Ishikawa (cell line): ENCODE measurements at regions not wholly inside any gene's neighbourhood (a gene's known extent, or its start where the extent isn't known, plus 50 kb on each side); places are given as distances from the start of the nearest gene placed in this dataset.

Experiments used
- CEBPB ChIP-seq: IDR thresholded peaks from 2 replicates; pipeline ENCODE4 v1.6.1; 2012
- CREB1 ChIP-seq: IDR thresholded peaks from 2 replicates; pipeline ENCODE4 v1.6.1; 2012; ENCODE audit warnings: low read depth
- EGR1 ChIP-seq: IDR thresholded peaks from 2 replicates; pipeline ENCODE4 v1.6.1; 2012
- EP300 ChIP-seq: IDR thresholded peaks from 2 replicates; pipeline ENCODE4 v1.6.1; 2012; ENCODE audit warnings: borderline replicate concordance
- FOXM1 ChIP-seq: IDR thresholded peaks from 2 replicates; pipeline ENCODE4 v1.6.1; 2012; ENCODE audit warnings: low read depth, borderline replicate concordance
- MAX ChIP-seq: IDR thresholded peaks from 2 replicates; pipeline ENCODE4 v1.6.1; 2012
- NFIC ChIP-seq: IDR thresholded peaks from 2 replicates; pipeline ENCODE4 v1.6.1; 2012
- RAD21 ChIP-seq: IDR thresholded peaks from 2 replicates; pipeline ENCODE4 v1.6.1; 2012; ENCODE audit warnings: low read depth
- TAF1 ChIP-seq: IDR thresholded peaks from 2 replicates; pipeline ENCODE4 v1.6.1; 2012; ENCODE audit warnings: low read depth, mild to moderate bottlenecking
- TCF12 ChIP-seq: IDR thresholded peaks from 2 replicates; pipeline ENCODE4 v1.6.1; 2012; ENCODE audit warnings: low read depth
- TEAD4 ChIP-seq: IDR thresholded peaks from 2 replicates; pipeline ENCODE4 v1.6.1; 2012
- YY1 ChIP-seq: IDR thresholded peaks from 2 replicates; pipeline ENCODE4 v1.6.1; 2012; ENCODE audit warnings: low read depth
- ZBTB7A ChIP-seq: IDR thresholded peaks from 2 replicates; pipeline ENCODE4 v1.6.1; 2012; ENCODE audit warnings: low read depth
- TF ChIP-seq, protein P1 (sequence below): IDR thresholded peaks from 2 replicates; pipeline ENCODE4 v1.6.1; 2012; ENCODE audit warnings: low read depth, mild to moderate bottlenecking
- TF ChIP-seq, protein P2 (sequence below): IDR thresholded peaks from 2 replicates; pipeline ENCODE4 v1.6.1; 2012

GRCh38 chr14:41532255-41532654 is 74.4 kb upstream of the LRFN5 start:
- no peak for TF ChIP-seq RAD21
- TF ChIP-seq, protein P1, sequence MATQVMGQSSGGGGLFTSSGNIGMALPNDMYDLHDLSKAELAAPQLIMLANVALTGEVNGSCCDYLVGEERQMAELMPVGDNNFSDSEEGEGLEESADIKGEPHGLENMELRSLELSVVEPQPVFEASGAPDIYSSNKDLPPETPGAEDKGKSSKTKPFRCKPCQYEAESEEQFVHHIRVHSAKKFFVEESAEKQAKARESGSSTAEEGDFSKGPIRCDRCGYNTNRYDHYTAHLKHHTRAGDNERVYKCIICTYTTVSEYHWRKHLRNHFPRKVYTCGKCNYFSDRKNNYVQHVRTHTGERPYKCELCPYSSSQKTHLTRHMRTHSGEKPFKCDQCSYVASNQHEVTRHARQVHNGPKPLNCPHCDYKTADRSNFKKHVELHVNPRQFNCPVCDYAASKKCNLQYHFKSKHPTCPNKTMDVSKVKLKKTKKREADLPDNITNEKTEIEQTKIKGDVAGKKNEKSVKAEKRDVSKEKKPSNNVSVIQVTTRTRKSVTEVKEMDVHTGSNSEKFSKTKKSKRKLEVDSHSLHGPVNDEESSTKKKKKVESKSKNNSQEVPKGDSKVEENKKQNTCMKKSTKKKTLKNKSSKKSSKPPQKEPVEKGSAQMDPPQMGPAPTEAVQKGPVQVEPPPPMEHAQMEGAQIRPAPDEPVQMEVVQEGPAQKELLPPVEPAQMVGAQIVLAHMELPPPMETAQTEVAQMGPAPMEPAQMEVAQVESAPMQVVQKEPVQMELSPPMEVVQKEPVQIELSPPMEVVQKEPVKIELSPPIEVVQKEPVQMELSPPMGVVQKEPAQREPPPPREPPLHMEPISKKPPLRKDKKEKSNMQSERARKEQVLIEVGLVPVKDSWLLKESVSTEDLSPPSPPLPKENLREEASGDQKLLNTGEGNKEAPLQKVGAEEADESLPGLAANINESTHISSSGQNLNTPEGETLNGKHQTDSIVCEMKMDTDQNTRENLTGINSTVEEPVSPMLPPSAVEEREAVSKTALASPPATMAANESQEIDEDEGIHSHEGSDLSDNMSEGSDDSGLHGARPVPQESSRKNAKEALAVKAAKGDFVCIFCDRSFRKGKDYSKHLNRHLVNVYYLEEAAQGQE, result no peak
- no peak for TF ChIP-seq CEBPB
- TF ChIP-seq FOXM1, result no peak
- TF ChIP-seq TCF12, result no peak
- no peak for TF ChIP-seq MAX
- TF ChIP-seq YY1, result no peak
- no peak for TF ChIP-seq TEAD4

- TF ChIP-seq EP300 (no peak), CREB1 (no peak), MAX (no peak)
These were observed 84.8 kb upstream of the LRFN5 start for GRCh38 chr14:41521891-41522290.

DNA sequence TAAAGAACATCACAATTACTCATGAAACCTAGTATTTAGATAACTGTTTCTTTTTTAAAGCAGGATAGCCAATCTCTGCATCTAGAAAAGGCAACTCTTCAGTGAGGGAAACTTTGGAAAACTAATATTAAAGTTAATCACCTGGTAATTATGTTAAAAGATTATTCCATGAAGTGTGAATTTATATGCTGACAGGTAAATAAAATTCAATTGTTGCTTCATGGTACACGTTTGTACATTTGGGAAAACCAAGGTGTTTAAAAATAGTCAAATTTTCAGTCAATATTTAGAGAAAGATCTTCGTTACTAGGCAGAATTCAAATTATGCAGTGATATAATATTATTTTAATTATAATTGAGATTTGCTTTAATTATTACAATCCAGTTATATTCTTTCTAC is 100.1 kb upstream of the LRFN5 start:
- TF ChIP-seq CEBPB, result no peak
- no peak for TF ChIP-seq RAD21
- no peak for TF ChIP-seq TAF1
- no peak for TF ChIP-seq TEAD4
- no peak for TF ChIP-seq EGR1
- no peak for TF ChIP-seq YY1
- no peak for TF ChIP-seq FOXM1

DNA sequence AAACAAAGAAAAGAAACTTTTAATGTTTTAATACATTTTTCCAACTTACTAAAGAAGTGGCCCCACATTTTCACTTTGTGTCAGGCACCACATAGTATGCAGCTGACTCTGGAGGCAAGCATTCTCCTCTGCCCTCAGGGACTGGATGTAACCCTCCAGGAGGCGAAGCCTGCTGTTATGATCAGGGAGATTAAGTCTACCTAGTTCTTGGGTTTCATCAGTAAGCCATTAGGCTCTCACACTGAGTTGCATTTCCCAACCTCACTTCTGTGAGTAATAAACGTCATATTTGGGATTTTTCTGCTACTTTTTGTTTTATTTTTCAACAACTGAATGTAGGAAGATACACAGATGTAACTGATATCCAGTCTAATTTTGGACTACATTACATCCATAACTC is 101.2 kb upstream of the LRFN5 start:
- TF ChIP-seq CEBPB (no peak), TCF12 (no peak), TEAD4 (no peak), EGR1 (no peak), YY1 (no peak), MAX (no peak), TAF1 (no peak), CREB1 (no peak), RAD21 (no peak), FOXM1 (no peak), NFIC (no peak), ZBTB7A (no peak), EP300 (no peak)
- TF ChIP-seq, protein P1, result no peak
- TF ChIP-seq, protein P2, sequence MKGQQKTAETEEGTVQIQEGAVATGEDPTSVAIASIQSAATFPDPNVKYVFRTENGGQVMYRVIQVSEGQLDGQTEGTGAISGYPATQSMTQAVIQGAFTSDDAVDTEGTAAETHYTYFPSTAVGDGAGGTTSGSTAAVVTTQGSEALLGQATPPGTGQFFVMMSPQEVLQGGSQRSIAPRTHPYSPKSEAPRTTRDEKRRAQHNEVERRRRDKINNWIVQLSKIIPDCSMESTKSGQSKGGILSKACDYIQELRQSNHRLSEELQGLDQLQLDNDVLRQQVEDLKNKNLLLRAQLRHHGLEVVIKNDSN, result no peak

DNA sequence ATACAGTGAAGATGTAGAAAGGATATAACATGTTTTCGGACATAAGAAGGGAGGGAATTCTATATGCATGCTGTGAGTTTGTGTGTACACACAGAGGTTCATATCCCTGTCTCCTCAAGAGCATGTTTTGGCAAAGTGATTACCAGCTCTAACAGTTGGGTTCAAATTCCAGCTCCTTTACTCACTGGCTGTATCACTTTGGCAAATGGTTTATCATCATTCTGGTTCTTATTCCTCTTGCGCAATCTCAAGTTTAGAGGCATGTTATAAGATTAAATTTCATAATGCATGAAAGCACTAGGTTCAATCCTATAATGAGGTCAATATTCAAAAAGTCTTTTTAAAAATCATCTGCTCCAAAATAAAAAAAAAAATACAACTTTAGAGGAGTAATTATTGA is 107.7 kb upstream of the LRFN5 start:
- TF ChIP-seq CREB1 (no peak), CEBPB (peak; percentile 91)

GRCh38 chr14:41490323-41490722 is 116.4 kb upstream of the LRFN5 start:
- no peak for TF ChIP-seq EP300
- TF ChIP-seq, protein P2, result no peak

- TF ChIP-seq YY1 (no peak), EGR1 (no peak), TEAD4 (no peak), ZBTB7A (no peak), CREB1 (no peak), EP300 (no peak), TCF12 (no peak), RAD21 (no peak), TAF1 (no peak), FOXM1 (no peak), MAX (no peak), CEBPB (no peak), NFIC (no peak)
- TF ChIP-seq, protein P1, result no peak
- TF ChIP-seq, protein P2, result no peak
These were observed 117.2 kb upstream of the LRFN5 start for GRCh38 chr14:41489315-41489972.
